ENCODE measurements at regions not wholly inside any gene's neighbourhood (a gene's known extent, or its start where the extent isn't known, plus 50 kb on each side); places are given as distances from the start of the nearest gene placed in this dataset.

DNA sequence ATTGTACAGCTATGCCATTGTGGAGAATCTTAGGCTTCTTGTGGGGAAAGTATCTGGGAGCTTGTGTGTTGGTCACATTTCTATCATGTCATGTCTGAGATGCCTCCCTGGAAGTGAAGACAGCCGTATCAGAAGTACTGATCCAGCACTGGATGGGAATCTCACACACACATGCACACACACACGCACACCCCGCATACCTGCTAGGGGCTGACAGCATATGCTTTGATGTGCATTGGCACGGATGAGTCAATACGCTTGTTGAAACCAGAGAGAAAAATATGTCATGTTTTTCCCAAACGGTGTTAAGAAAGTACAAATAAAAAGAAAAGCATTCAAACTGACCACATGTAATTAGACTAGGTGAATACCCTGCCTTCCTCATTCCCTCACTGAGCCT is 260.8 kb downstream of the KTN1 start:
- Histone ChIP-seq H3K4me1 (no peaks in the 10 kb centered on the region), H3K9me3 (replicated peaks) (peaks cover 7% of the 10 kb centered on the region), H3K4me3 (no peak overlapping the region), H3K27ac (replicated peaks) (no peak overlapping the region), H3K36me3 (no peaks in the 10 kb centered on the region), H3K27me3 (ENCODE audit: low read depth) (no peaks in the 10 kb centered on the region)
- TF ChIP-seq, protein P1, sequence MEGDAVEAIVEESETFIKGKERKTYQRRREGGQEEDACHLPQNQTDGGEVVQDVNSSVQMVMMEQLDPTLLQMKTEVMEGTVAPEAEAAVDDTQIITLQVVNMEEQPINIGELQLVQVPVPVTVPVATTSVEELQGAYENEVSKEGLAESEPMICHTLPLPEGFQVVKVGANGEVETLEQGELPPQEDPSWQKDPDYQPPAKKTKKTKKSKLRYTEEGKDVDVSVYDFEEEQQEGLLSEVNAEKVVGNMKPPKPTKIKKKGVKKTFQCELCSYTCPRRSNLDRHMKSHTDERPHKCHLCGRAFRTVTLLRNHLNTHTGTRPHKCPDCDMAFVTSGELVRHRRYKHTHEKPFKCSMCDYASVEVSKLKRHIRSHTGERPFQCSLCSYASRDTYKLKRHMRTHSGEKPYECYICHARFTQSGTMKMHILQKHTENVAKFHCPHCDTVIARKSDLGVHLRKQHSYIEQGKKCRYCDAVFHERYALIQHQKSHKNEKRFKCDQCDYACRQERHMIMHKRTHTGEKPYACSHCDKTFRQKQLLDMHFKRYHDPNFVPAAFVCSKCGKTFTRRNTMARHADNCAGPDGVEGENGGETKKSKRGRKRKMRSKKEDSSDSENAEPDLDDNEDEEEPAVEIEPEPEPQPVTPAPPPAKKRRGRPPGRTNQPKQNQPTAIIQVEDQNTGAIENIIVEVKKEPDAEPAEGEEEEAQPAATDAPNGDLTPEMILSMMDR (IDR thresholded peaks at IDR 0.05; ENCODE audit: borderline replicate concordance) = no peak
- no peak for DNase-seq
- intact Hi-C loops (cut with micrococcal nuclease) = no loop called here

DNA sequence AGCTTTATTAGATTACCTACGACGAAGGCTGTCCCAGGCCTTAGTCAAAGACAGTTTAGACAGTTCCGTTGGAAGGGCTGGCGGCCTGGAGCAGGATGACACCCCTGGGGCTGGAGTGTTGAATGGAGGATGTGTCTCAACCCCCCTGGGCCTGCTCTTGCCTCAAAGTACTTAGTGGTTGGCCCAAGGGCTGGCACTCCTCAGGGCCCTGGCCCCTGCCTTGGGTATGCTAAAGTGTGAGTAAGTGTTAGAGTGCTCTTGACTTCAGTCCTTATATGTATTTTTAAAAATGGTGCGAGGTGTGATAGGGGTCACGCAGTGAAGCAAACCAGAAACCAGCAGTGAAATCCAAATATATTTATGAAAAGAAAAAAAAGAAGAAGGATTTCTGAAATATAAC is 261.6 kb downstream of the KTN1 start:
- Histone ChIP-seq H3K36me3 (no peaks in the 10 kb centered on the region), H3K4me3 (no peak overlapping the region), H3K4me1 (no peaks in the 10 kb centered on the region), H3K9me3 (replicated peaks) (peaks cover 11% of the 10 kb centered on the region), H3K27ac (replicated peaks) (no peak overlapping the region), H3K27me3 (ENCODE audit: low read depth) (no peaks in the 10 kb centered on the region)
- intact Hi-C loops (cut with micrococcal nuclease) = no loop called here
- DNase-seq = no peak
- TF ChIP-seq, protein P1 (IDR thresholded peaks at IDR 0.05; ENCODE audit: borderline replicate concordance) = no peak

DNA sequence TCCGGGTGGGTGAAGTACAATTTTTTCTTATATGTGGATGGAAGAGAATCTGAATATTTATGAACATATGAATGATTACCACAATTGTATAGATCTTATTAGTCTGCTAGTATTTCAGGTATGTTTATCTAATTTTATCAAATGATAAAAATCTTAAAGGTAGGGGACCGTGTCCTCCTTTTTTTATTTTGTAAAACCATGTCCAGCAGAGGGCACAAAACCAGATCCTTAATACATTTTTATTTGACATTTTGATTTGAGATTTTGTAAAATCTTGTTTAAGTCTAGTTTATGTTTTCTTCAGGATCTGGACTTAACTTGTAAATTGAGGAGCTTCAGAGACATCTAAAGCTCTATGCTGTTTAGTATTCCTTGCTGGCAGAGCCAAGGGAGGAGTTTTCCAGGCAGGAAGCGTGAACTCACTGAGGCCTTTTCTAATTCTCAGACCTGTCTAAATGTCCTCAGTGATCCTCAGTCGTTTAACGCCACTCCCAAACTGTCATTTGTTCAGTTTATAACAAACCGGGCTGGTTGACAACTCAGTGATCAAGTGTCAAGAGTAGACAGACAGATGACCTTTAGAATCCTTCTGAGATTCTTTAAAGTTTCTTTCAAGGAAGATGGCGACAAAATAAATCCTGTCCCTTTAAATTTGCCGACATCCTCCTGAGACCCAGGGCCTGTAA is 263.9 kb downstream of the KTN1 start:
- intact Hi-C loops (cut with micrococcal nuclease) = no loop called here
- no peak for DNase-seq
- Histone ChIP-seq H3K4me1 (peaks cover 7% of the 10 kb centered on the region), H3K9me3 (replicated peaks) (peaks cover 11% of the 10 kb centered on the region), H3K27me3 (ENCODE audit: low read depth) (no peaks in the 10 kb centered on the region), H3K4me3 (no peak overlapping the region), H3K27ac (replicated peaks) (no peak overlapping the region), H3K36me3 (no peaks in the 10 kb centered on the region)
- TF ChIP-seq, protein P1 (IDR thresholded peaks at IDR 0.05; ENCODE audit: borderline replicate concordance) = peak; percentile 28

DNA sequence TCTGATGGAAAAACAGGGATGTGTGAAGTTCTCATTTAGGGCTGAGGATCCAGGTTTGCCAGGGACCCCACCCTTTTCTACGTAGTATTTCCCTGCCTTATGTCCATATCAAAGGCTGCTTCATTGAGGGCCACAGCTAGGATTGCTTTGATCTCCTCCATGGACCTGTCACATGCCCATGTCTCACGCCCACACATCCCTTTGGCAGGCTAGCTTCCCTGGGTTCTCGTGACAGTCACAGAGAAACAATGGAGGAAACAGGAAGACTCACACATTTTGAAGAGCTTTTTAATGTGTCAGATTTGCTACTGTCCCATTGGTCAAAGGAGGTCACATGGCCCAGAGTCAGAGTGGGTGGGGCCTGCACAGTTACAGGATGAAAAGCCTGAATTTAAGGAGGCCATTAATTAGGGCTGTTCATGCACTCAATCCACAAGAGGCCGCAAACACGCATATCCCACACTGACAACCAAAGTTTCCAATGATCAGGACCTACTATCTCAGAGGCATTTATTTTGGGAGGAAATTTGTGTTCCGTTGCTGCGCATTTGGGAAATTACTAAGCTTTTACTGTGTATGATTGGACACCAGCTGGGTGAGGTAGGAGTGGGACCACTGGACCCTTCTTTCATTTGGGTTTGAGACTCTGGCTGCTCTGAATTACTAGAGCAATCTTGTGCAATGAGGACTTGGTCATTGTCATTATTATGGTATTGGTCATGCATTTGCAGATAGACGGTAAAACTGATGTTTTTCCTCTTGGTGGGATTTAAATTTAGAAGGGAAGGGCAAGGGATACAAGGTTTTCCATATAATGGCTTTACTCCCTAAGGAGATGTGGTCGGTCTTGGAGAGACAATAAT is 266.2 kb downstream of the KTN1 start:
- peak overlapping the region; percentile 60 for H3K27ac ChIP-seq (replicated peaks)
- intact Hi-C loops (cut with micrococcal nuclease) = no loop called here
- no peaks in the 10 kb centered on the region for H3K36me3 ChIP-seq
- no peak overlapping the region for H3K4me3 ChIP-seq
- H3K4me1 ChIP-seq = peaks cover 8% of the 10 kb centered on the region
- DNase-seq = no peak
- H3K9me3 ChIP-seq (replicated peaks) = peaks cover 11% of the 10 kb centered on the region
- no peaks in the 10 kb centered on the region for H3K27me3 ChIP-seq (ENCODE audit: low read depth)
- TF ChIP-seq, protein P1 (IDR thresholded peaks at IDR 0.05; ENCODE audit: borderline replicate concordance) = no peak

DNA sequence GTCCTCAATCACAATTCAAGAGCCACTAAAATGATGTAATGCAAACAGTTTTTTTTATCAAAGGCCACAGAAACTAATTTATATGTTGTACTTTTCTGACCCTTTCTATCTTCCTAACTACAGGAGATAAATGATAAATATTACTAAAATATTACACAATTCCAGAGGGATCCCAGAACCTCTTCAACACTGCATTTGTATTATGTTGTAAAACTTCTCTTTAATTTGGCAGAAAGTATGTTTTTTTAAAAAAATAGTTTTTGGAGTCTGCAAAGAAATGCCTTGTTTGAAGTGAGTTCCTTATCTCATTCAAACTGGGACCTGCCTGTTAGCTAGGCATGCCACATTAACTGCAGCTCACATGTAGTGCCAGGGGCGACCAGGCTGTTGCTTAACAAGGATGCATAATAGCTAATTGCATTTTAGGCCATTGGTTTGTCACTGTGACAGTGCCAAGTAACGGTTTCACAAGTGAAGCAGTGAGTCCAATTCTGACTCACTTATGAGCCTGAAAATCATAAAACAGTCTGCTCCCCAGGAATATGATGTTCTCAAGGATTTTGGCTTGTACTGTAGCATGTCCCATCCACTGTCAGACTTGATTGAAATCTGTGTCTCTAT is 266.9 kb downstream of the KTN1 start:
- no peak overlapping the region for H3K4me3 ChIP-seq
- peaks cover 15% of the 10 kb centered on the region for H3K4me1 ChIP-seq
- peak overlapping the region; percentile 60 for H3K27ac ChIP-seq (replicated peaks)
- H3K36me3 ChIP-seq = no peaks in the 10 kb centered on the region
- TF ChIP-seq, protein P1 (IDR thresholded peaks at IDR 0.05; ENCODE audit: borderline replicate concordance) = no peak
- H3K27me3 ChIP-seq (ENCODE audit: low read depth) = no peaks in the 10 kb centered on the region
- intact Hi-C loops (cut with micrococcal nuclease) = no loop called here
- peaks cover 11% of the 10 kb centered on the region for H3K9me3 ChIP-seq (replicated peaks)
- DNase-seq = no peak

Measured in left ventricle myocardium inferior (tissue), 1 donor.